Panc1 (cell line): ENCODE measurements at regions not wholly inside any gene's neighbourhood (a gene's known extent, or its start where the extent isn't known, plus 50 kb on each side); places are given as distances from the start of the nearest gene placed in this dataset.

Source experiments
- CTCF ChIP-seq: fragments of 450-650 bp; IDR thresholded peaks from 2 replicates; pipeline ENCODE4 v1.5.1; 2017; ENCODE audit warnings: mild to moderate bottlenecking
- POLR2AphosphoS5 ChIP-seq: IDR thresholded peaks from 2 replicates; pipeline ENCODE4 v1.6.1; 2012; ENCODE audit warnings: mild to moderate bottlenecking, low read depth, low read length, moderate library complexity

DNA sequence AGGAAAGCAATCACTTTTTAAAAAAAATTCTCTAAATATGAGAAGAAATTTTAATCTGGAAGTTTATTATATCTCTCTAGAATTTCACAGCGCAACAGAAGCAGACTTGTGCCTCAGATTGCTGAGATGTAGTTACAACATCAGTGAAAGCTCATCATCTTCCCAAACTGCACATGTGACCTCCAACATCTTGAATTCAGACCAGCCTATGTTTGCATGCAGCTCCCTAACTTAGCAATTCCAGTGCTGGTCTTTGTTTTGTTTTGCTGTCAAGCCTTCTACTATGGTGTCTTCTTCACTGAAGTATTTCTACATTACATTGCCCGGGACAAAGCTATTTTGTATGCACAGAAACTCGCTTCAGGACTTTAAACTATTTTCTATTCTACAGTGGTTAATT, 684.8 kb upstream of the PTBP2 start:
- TF ChIP-seq CTCF (no peak), POLR2AphosphoS5 (no peak)
